K562 (cell line): ENCODE measurements at regions not wholly inside any gene's neighbourhood (a gene's known extent, or its start where the extent isn't known, plus 50 kb on each side); places are given as distances from the start of the nearest gene placed in this dataset.

Experiments
- ATAC-seq: fragments of 200-7000 bp; cut with Tn5 transposase; 3 replicates; pipeline ENCODE4 v1.9.1; 2020; ENCODE audit warnings: moderate library complexity
- BruUV-seq: library from RNA; stranded (reverse); fragments of 400-500 nt; replicated peaks from 2 replicates; lab custom pipeline; 2021; lab: Mats Ljungman, UMichigan
- CTCF ChIA-PET: fragments of 300-600 bp; formaldehyde crosslinking; extraction: SDS; loops from one replicate; lab custom pipeline; 2021; ENCODE audit warnings: low intra/inter-chr PET ratio; lab: Yijun Ruan, JAX
- POLR2A ChIA-PET: fragments of 300-600, 350-650 bp; sonication (Branson Sonifier 250); formaldehyde crosslinking; extraction: SDS; loops from one replicate; lab custom pipeline; 2021; ENCODE audit warnings: antibody characterized with exemption, inconsistent platforms; lab: Yijun Ruan, JAX
- DNase-seq, 4 experiments: peaks; one replicate each; pipeline versions ENCODE4 v3.0.0 to v3.0.0-alpha.2; 2011 to 2018; ENCODE audit warnings: low spot score in 3 of 4, mixed read lengths in 3 of 4; ENCODE audit errors: extremely low read depth in 1 of 4
- FAIRE-seq: peaks from 2 replicates; lab custom pipeline; 2011; peaks lifted over from hg19 to GRCh38; lab: Jason Lieb, UNC
- H2AFZ ChIP-seq: 2 replicates; pipeline ENCODE4 v1.6.0; 2011; ENCODE audit warnings: low read depth, low read length, control low read depth, inconsistent platforms
- H3K27ac ChIP-seq: fragments of 200-600 bp; 3 replicates; pipeline ENCODE4 v1.8.0; 2011; ENCODE audit warnings: low read depth, mild to moderate bottlenecking, control low read depth, inconsistent platforms, low read length, moderate library complexity, mixed read lengths; ENCODE audit errors: extremely low read depth
- H3K27me3 ChIP-seq, 2 experiments: fragments of 300-600 bp in 1 of 2; 2 replicates in 1 of 2; 3 replicates in 1 of 2; pipeline versions ENCODE4 v1.6.0 to v1.8.0; 2011; ENCODE audit warnings: inconsistent platforms in 2 of 2, low read length in 2 of 2, mild to moderate bottlenecking in 1 of 2, mixed read lengths in 1 of 2, moderate library complexity in 1 of 2; ENCODE audit not compliant: control insufficient read depth in 2 of 2, insufficient read depth in 2 of 2
- H3K36me3 ChIP-seq: fragments of 300-600 bp; 3 replicates; pipeline ENCODE4 v1.8.0; 2011; ENCODE audit warnings: mild to moderate bottlenecking, low read length, inconsistent platforms; ENCODE audit not compliant: control insufficient read depth, insufficient read depth
- H3K4me1 ChIP-seq, 2 experiments: fragments of 200-600 bp in 1 of 2; replicated peaks in 1 of 2; 2 replicates in 1 of 2; 3 replicates in 1 of 2; pipeline versions ENCODE4 v1.5.1 to v1.8.0; 2011; ENCODE audit warnings: inconsistent platforms in 2 of 2, low read length in 2 of 2, mild to moderate bottlenecking in 1 of 2, mixed read lengths in 1 of 2, moderate library complexity in 1 of 2; ENCODE audit not compliant: control insufficient read depth in 2 of 2, insufficient read depth in 2 of 2
- H3K4me2 ChIP-seq: 2 replicates; pipeline ENCODE4 v1.6.1; 2011; ENCODE audit warnings: low read length, control low read depth, inconsistent platforms, mixed read lengths; ENCODE audit not compliant: insufficient read depth
- H3K4me3 ChIP-seq: fragments of 200-600 bp; sonication (generic), shearing (Covaris generic); 2 replicates; pipeline ENCODE4 v1.5.1; 2016; ENCODE audit warnings: control low read depth, inconsistent platforms
- H3K79me2 ChIP-seq: fragments of 200-600 bp; 3 replicates; pipeline ENCODE4 v1.8.0; 2011; ENCODE audit warnings: low read length, inconsistent platforms; ENCODE audit not compliant: control insufficient read depth, insufficient read depth
- H3K9ac ChIP-seq, 2 experiments: 2 replicates each; pipeline versions ENCODE4 v1.6.0 to v1.6.1; 2011; ENCODE audit warnings: low read depth in 2 of 2, low read length in 2 of 2, control low read depth in 1 of 2, inconsistent platforms in 1 of 2, mild to moderate bottlenecking in 1 of 2, mixed read lengths in 1 of 2; ENCODE audit not compliant: insufficient read depth in 1 of 2
- H3K9me1 ChIP-seq: one replicate; pipeline ENCODE4 v1.6.0; 2011; ENCODE audit warnings: inconsistent platforms, mild to moderate bottlenecking, low read length, moderate library complexity; ENCODE audit not compliant: control insufficient read depth, insufficient read depth
- H3K9me3 ChIP-seq: replicated peaks from 2 replicates; pipeline ENCODE4 v1.5.1; 2011; ENCODE audit warnings: low read depth, low read length, inconsistent platforms; ENCODE audit not compliant: control insufficient read depth, insufficient read depth
- H4K20me1 ChIP-seq: replicated peaks from 2 replicates; pipeline ENCODE4 v1.6.1; 2011; ENCODE audit warnings: low read length, inconsistent platforms, mixed read lengths; ENCODE audit not compliant: control insufficient read depth, insufficient read depth
- BCOR ChIP-seq: fragments of 450-650 bp; IDR thresholded peaks from 2 replicates; pipeline ENCODE4 v1.6.1; 2016
- EP400 ChIP-seq: fragments of 450-650 bp; IDR thresholded peaks from 2 replicates; pipeline ENCODE4 v1.6.1; 2017; ENCODE audit warnings: antibody characterized with exemption, mild to moderate bottlenecking, moderate library complexity
- MTA2 ChIP-seq: fragments of 450-650 bp; IDR thresholded peaks from 2 replicates; pipeline ENCODE4 v1.6.1; 2016; ENCODE audit warnings: low read depth
- MTA3 ChIP-seq: fragments of 450-650 bp; formaldehyde crosslinking; IDR thresholded peaks from 2 replicates; pipeline ENCODE4 v1.6.1; 2017; ENCODE audit warnings: mild to moderate bottlenecking, borderline replicate concordance
- NR3C1 ChIP-seq: sonication (generic); formaldehyde crosslinking; IDR thresholded peaks from 2 replicates; pipeline ENCODE4 v1.8.1; 2022; ENCODE audit warnings: missing genetic modification reagents
- POLR2AphosphoS2 ChIP-seq: IDR thresholded peaks from 2 replicates; pipeline ENCODE4 v1.6.1; 2012; ENCODE audit warnings: low read length, improper control_type of control experiment
- RBM39 ChIP-seq: fragments of 200-400 bp; formaldehyde crosslinking; optimal IDR thresholded peaks from 2 replicates; pipeline ENCODE3; 2018; ENCODE audit warnings: low read depth, low read length
- RHOXF2B ChIP-seq: fragments of 250-450 bp; sonication (Bioruptor Pico); conservative IDR thresholded peaks from 2 replicates; pipeline ENCODE4 v1.5.1; 2021
- SIN3A ChIP-seq, 2 experiments: fragments of 150-350 bp in 1 of 2; IDR thresholded peaks; 2 replicates each; pipeline ENCODE4 v1.6.1; 2011 to 2016; ENCODE audit warnings: borderline replicate concordance in 2 of 2, low read depth in 2 of 2, low read length in 2 of 2, mild to moderate bottlenecking in 2 of 2, moderate library complexity in 2 of 2; ENCODE audit not compliant: control insufficient read depth in 1 of 2
- SMARCE1 ChIP-seq: fragments of 450-650 bp; IDR thresholded peaks from 2 replicates; pipeline ENCODE4 v1.7.1; 2016; ENCODE audit warnings: mild to moderate bottlenecking
- ZBTB8A ChIP-seq: fragments of 450-650 bp; IDR thresholded peaks from 2 replicates; pipeline ENCODE4 v1.6.1; 2018; ENCODE audit warnings: mild to moderate bottlenecking, moderate library complexity; ENCODE audit not compliant: partially characterized antibody
- ZNF140 ChIP-seq: fragments of 250-450 bp; sonication (Bioruptor Pico); IDR thresholded peaks from 2 replicates; pipeline ENCODE4 v1.8.0; 2021; ENCODE audit warnings: moderate library complexity, mild to moderate bottlenecking, inconsistent platforms
- ZNF197 ChIP-seq: fragments of 200-800 bp; sonication (Bioruptor generic); IDR thresholded peaks from 2 replicates; pipeline ENCODE4 v1.6.1; 2016; ENCODE audit warnings: low read depth, missing genetic modification characterization, missing compliant biosample characterization
- ZNF785 ChIP-seq: fragments of 250-450 bp; sonication (Bioruptor Pico); IDR thresholded peaks from 2 replicates; pipeline ENCODE4 v1.4.0; 2020; ENCODE audit warnings: mild to moderate bottlenecking
- WGBS: fragments of 100-300 bp; shearing (Covaris generic); methylation state at CpG from one replicate; pipeline ENCODE4 v1.1.6; 2016; ENCODE audit warnings: low coverage, mixed read lengths; ENCODE audit not compliant: insufficient coverage; ENCODE audit errors: missing lambda C conversion rate; 5-methylcytosine and 5-hydroxymethylcytosine counted together
- in situ Hi-C: fragments of 300-500 bp; cut with MboI; formaldehyde crosslinking; loops from 4 replicates; pipeline ENCODE4 v1.15.0; 2018; ENCODE audit warnings: inconsistent platforms, mixed read lengths
- intact Hi-C: fragments of 100-400 bp; cut with micrococcal nuclease; formaldehyde crosslinking; loops from 2 replicates; pipeline ENCODE4 v1.14.2; 2022
- TF ChIP-seq, protein P1 (sequence below): sonication (generic); formaldehyde crosslinking; IDR thresholded peaks from 2 replicates; pipeline ENCODE4 v1.8.0; 2022; ENCODE audit warnings: missing genetic modification reagents, mild to moderate bottlenecking, borderline replicate concordance
- TF ChIP-seq, protein P2 (sequence below): fragments of 450-650 bp; IDR thresholded peaks from 2 replicates; pipeline ENCODE4 v1.6.1; 2016; ENCODE audit warnings: missing biosample characterization, missing genetic modification characterization
- TF ChIP-seq, protein P3 (sequence below): fragments of 450-650 bp; formaldehyde crosslinking; IDR thresholded peaks from 2 replicates; pipeline ENCODE4 v1.4.0; 2020; ENCODE audit warnings: mild to moderate bottlenecking, moderate library complexity
- TF ChIP-seq, protein P4 (sequence below): fragments of 450-650 bp; formaldehyde crosslinking; IDR thresholded peaks from 2 replicates; pipeline ENCODE4 v1.4.0; 2022; ENCODE audit warnings: missing genetic modification characterization

DNA sequence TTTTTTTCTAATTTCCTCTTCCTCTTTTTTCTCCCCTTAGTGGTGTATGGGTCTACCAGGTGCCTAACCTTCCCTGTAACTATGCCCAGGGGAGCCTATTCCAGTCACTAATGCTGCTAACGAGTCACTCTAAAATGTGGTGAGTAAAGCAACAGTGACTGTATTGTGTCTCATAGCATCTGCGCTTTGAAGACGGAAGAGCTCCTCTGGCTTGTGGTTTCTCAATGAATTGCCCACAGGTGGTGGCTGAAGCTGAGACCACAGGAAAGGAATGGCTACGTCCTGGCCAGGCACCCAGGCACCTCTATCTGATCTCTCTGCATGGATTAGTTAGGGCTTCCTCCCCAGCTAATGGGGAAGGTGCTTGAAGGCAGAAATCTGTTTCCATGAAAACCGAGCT, 763.5 kb upstream of the FRG1 start:
- no peaks in the 10 kb centered on the region for H3K36me3 ChIP-seq
- CTCF ChIA-PET: no interaction called here
- H3K9me3 ChIP-seq: no peaks in the 10 kb centered on the region; the same call in 1 of the 2 replicates
- H3K9me1 ChIP-seq: no peaks in the 10 kb centered on the region
- H3K9ac ChIP-seq: no peak overlapping the region
- ATAC-seq: no peak
- WGBS: 2% methylated on average over 5 of the region's 5 CpGs
- intact Hi-C loops: no loop called here
- no TSS peak for BruUV-seq
- H2AFZ ChIP-seq: no peak overlapping the region
- H3K4me1 ChIP-seq: no peaks in the 10 kb centered on the region
- H3K27ac ChIP-seq: no peak overlapping the region
- H3K27me3 ChIP-seq: no peaks in the 10 kb centered on the region
- no peak overlapping the region for H3K4me2 ChIP-seq
- no peak for FAIRE-seq
- in situ Hi-C loops: no loop called here
- DNase-seq: no peak
- H3K79me2 ChIP-seq: no peaks in the 10 kb centered on the region
- POLR2A ChIA-PET: no interaction called here
- TF ChIP-seq POLR2AphosphoS2 (no peak), NR3C1 (no peak), ZBTB8A (no peak), RBM39 (no peak), SIN3A (IDR thresholded peaks at IDR 0.05; ENCODE audit: borderline replicate concordance in 2 of 2, control insufficient read depth in 1 of 2, low read depth in 2 of 2, low read length in 2 of 2) (no peak), MTA2 (no peak), ZNF197 (CRISPR knock-in tag) (no peak), MTA3 (no peak), ZNF140 (CRISPR knock-in tag) (no peak), EP400 (no peak), BCOR (no peak), ZNF785 (no peak), RHOXF2B (no peak), SMARCE1 (no peak)
- TF ChIP-seq, protein P1, sequence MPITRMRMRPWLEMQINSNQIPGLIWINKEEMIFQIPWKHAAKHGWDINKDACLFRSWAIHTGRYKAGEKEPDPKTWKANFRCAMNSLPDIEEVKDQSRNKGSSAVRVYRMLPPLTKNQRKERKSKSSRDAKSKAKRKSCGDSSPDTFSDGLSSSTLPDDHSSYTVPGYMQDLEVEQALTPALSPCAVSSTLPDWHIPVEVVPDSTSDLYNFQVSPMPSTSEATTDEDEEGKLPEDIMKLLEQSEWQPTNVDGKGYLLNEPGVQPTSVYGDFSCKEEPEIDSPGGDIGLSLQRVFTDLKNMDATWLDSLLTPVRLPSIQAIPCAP: no peak
- TF ChIP-seq, protein P2, sequence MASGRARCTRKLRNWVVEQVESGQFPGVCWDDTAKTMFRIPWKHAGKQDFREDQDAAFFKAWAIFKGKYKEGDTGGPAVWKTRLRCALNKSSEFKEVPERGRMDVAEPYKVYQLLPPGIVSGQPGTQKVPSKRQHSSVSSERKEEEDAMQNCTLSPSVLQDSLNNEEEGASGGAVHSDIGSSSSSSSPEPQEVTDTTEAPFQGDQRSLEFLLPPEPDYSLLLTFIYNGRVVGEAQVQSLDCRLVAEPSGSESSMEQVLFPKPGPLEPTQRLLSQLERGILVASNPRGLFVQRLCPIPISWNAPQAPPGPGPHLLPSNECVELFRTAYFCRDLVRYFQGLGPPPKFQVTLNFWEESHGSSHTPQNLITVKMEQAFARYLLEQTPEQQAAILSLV: no peak
- TF ChIP-seq, protein P3, sequence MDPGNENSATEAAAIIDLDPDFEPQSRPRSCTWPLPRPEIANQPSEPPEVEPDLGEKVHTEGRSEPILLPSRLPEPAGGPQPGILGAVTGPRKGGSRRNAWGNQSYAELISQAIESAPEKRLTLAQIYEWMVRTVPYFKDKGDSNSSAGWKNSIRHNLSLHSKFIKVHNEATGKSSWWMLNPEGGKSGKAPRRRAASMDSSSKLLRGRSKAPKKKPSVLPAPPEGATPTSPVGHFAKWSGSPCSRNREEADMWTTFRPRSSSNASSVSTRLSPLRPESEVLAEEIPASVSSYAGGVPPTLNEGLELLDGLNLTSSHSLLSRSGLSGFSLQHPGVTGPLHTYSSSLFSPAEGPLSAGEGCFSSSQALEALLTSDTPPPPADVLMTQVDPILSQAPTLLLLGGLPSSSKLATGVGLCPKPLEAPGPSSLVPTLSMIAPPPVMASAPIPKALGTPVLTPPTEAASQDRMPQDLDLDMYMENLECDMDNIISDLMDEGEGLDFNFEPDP (CRISPR knock-in tag): no peak
- TF ChIP-seq, protein P4, sequence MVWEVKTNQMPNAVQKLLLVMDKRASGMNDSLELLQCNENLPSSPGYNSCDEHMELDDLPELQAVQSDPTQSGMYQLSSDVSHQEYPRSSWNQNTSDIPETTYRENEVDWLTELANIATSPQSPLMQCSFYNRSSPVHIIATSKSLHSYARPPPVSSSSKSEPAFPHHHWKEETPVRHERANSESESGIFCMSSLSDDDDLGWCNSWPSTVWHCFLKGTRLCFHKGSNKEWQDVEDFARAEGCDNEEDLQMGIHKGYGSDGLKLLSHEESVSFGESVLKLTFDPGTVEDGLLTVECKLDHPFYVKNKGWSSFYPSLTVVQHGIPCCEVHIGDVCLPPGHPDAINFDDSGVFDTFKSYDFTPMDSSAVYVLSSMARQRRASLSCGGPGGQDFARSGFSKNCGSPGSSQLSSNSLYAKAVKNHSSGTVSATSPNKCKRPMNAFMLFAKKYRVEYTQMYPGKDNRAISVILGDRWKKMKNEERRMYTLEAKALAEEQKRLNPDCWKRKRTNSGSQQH (CRISPR knock-in tag): no peak
- H3K4me3 ChIP-seq: no peak overlapping the region
- H4K20me1 ChIP-seq: no peaks in the 10 kb centered on the region
